GM23338 (cell line): ENCODE measurements at regions not wholly inside any gene's neighbourhood (a gene's known extent, or its start where the extent isn't known, plus 50 kb on each side); places are given as distances from the start of the nearest gene placed in this dataset.

Experiments
- ATAC-seq: fragments of 200-7000 bp; cut with Tn5 transposase; 3 replicates; pipeline ENCODE4 v1.9.1; 2020
- DNase-seq: peaks from one replicate; pipeline ENCODE4 v3.0.0-alpha.2; 2015; ENCODE audit warnings: low spot score
- H2AFZ ChIP-seq: fragments of 200-600 bp; sonication (generic); 2 replicates; pipeline ENCODE4 v1.8.0; 2016; ENCODE audit warnings: antibody characterized with exemption, mild to moderate bottlenecking, moderate library complexity
- H3F3A ChIP-seq: fragments of 200-600 bp; sonication (generic); replicated peaks from 2 replicates; pipeline ENCODE4 v1.8.0; 2017; ENCODE audit warnings: antibody characterized with exemption, mixed run types, low read depth
- H3K27ac ChIP-seq: fragments of 200-600 bp; sonication (generic); 2 replicates; pipeline ENCODE4 v1.6.1; 2016; ENCODE audit warnings: low read depth
- H3K27me3 ChIP-seq: fragments of 200-600 bp; sonication (generic); 2 replicates; pipeline ENCODE4 v1.8.0; 2016; ENCODE audit warnings: mild to moderate bottlenecking, mixed run types, moderate library complexity; ENCODE audit not compliant: insufficient read depth
- H3K36me3 ChIP-seq: fragments of 200-600 bp; sonication (generic); 2 replicates; pipeline ENCODE4 v1.8.0; 2016; ENCODE audit warnings: mild to moderate bottlenecking; ENCODE audit not compliant: insufficient read depth
- H3K4me1 ChIP-seq: fragments of 200-600 bp; sonication (generic); 2 replicates; pipeline ENCODE4 v1.8.0; 2016; ENCODE audit warnings: mild to moderate bottlenecking, moderate library complexity; ENCODE audit not compliant: insufficient read depth
- H3K4me2 ChIP-seq: fragments of 200-600 bp; sonication (generic); 2 replicates; pipeline ENCODE4 v1.7.1; 2017; ENCODE audit warnings: mixed run types
- H3K4me3 ChIP-seq: fragments of 200-600 bp; sonication (generic); 2 replicates; pipeline ENCODE4 v1.6.1; 2016; ENCODE audit warnings: mixed run types
- H3K79me2 ChIP-seq: fragments of 200-600 bp; sonication (generic); replicated peaks from 2 replicates; pipeline ENCODE4 v1.8.0; 2017; ENCODE audit warnings: mild to moderate bottlenecking; ENCODE audit not compliant: insufficient read depth
- H3K9me2 ChIP-seq: fragments of 200-600 bp; sonication (generic); 2 replicates; pipeline ENCODE4 v1.8.0; 2017; ENCODE audit not compliant: insufficient read depth
- H4K20me1 ChIP-seq: fragments of 200-600 bp; sonication (generic); replicated peaks from 2 replicates; pipeline ENCODE4 v1.8.0; 2017; ENCODE audit warnings: mild to moderate bottlenecking; ENCODE audit not compliant: insufficient read depth
- H3K27ac Mint-ChIP-seq: 2 replicates; pipeline ENCODE4 v1.8.0; 2020; ENCODE audit warnings: inconsistent platforms, mild to moderate bottlenecking, moderate library complexity, mixed read lengths
- H3K27me3 Mint-ChIP-seq: 3 replicates; pipeline ENCODE4 v1.8.0; 2022; ENCODE audit warnings: low read depth, mild to moderate bottlenecking, moderate library complexity, mixed read lengths, inconsistent platforms; ENCODE audit not compliant: insufficient read depth, poor library complexity
- H3K36me3 Mint-ChIP-seq: 3 replicates; pipeline ENCODE4 v1.8.0; 2021; ENCODE audit warnings: low read depth, mild to moderate bottlenecking, inconsistent platforms, moderate library complexity, mixed read lengths
- H3K4me1 Mint-ChIP-seq: 3 replicates; pipeline ENCODE4 v1.8.0; 2020; ENCODE audit warnings: mild to moderate bottlenecking, inconsistent platforms, mixed read lengths
- H3K4me3 Mint-ChIP-seq: 3 replicates; pipeline ENCODE4 v1.8.0; 2021; ENCODE audit warnings: moderate library complexity, mild to moderate bottlenecking, inconsistent platforms, mixed read lengths
- H3K9me3 Mint-ChIP-seq: 3 replicates; pipeline ENCODE4 v1.8.0; 2020; ENCODE audit warnings: moderate library complexity, mild to moderate bottlenecking, inconsistent platforms, mixed read lengths
- CTCF ChIP-seq, 2 experiments: fragments of 200-600 bp in 1 of 2; sonication (generic) in 1 of 2; conservative IDR thresholded peaks; 2 replicates each; pipeline versions ENCODE4 v1.5.1 to v1.6.1; 2016 to 2017; ENCODE audit warnings: antibody characterized with exemption in 2 of 2, low read depth in 2 of 2, mild to moderate bottlenecking in 2 of 2, moderate library complexity in 1 of 2
- POLR2AphosphoS5 ChIP-seq: IDR thresholded peaks from 2 replicates; pipeline ENCODE4 v1.6.1; 2016; ENCODE audit warnings: antibody characterized with exemption, low read depth
- ZNF114 ChIP-seq: fragments of 250-450 bp; sonication (Bioruptor Pico); IDR thresholded peaks from 2 replicates; pipeline ENCODE4 v1.5.0; 2020; ENCODE audit warnings: mild to moderate bottlenecking, moderate library complexity
- TF ChIP-seq, protein P1 (sequence below): fragments of 250-450 bp; sonication (Bioruptor Pico); IDR thresholded peaks from 2 replicates; pipeline ENCODE4 v1.5.0; 2020; ENCODE audit warnings: mild to moderate bottlenecking, moderate library complexity

GRCh38 chr5:85017261-85017660, 632.6 kb upstream of the EDIL3 start:
- no peak overlapping the region for H3K4me3 ChIP-seq
- 0 out of 3 replicates have a peak, but pooled peaks cover 3% of the 10 kb centered on the region for H3K9me3 Mint-ChIP-seq
- H2AFZ ChIP-seq, result no peak overlapping the region
- no peaks in the 10 kb centered on the region for H3K4me1 Mint-ChIP-seq
- H3F3A ChIP-seq, result no peaks in the 10 kb centered on the region
- H3K4me3 Mint-ChIP-seq, result no peak overlapping the region
- H3K36me3 Mint-ChIP-seq, result 0 out of 3 replicates have a peak, but pooled peaks cover 3% of the 10 kb centered on the region
- H3K27ac ChIP-seq, result no peak overlapping the region
- no peaks in the 10 kb centered on the region for H3K36me3 ChIP-seq
- no peaks in the 10 kb centered on the region for H3K79me2 ChIP-seq
- TF ChIP-seq POLR2AphosphoS5, result no peak
- no peak for TF ChIP-seq CTCF (conservative IDR thresholded peaks at IDR 0.05; ENCODE audit: low read depth in 2 of 2)
- TF ChIP-seq ZNF114 (CRISPR knock-in tag), result no peak
- TF ChIP-seq, protein P1, sequence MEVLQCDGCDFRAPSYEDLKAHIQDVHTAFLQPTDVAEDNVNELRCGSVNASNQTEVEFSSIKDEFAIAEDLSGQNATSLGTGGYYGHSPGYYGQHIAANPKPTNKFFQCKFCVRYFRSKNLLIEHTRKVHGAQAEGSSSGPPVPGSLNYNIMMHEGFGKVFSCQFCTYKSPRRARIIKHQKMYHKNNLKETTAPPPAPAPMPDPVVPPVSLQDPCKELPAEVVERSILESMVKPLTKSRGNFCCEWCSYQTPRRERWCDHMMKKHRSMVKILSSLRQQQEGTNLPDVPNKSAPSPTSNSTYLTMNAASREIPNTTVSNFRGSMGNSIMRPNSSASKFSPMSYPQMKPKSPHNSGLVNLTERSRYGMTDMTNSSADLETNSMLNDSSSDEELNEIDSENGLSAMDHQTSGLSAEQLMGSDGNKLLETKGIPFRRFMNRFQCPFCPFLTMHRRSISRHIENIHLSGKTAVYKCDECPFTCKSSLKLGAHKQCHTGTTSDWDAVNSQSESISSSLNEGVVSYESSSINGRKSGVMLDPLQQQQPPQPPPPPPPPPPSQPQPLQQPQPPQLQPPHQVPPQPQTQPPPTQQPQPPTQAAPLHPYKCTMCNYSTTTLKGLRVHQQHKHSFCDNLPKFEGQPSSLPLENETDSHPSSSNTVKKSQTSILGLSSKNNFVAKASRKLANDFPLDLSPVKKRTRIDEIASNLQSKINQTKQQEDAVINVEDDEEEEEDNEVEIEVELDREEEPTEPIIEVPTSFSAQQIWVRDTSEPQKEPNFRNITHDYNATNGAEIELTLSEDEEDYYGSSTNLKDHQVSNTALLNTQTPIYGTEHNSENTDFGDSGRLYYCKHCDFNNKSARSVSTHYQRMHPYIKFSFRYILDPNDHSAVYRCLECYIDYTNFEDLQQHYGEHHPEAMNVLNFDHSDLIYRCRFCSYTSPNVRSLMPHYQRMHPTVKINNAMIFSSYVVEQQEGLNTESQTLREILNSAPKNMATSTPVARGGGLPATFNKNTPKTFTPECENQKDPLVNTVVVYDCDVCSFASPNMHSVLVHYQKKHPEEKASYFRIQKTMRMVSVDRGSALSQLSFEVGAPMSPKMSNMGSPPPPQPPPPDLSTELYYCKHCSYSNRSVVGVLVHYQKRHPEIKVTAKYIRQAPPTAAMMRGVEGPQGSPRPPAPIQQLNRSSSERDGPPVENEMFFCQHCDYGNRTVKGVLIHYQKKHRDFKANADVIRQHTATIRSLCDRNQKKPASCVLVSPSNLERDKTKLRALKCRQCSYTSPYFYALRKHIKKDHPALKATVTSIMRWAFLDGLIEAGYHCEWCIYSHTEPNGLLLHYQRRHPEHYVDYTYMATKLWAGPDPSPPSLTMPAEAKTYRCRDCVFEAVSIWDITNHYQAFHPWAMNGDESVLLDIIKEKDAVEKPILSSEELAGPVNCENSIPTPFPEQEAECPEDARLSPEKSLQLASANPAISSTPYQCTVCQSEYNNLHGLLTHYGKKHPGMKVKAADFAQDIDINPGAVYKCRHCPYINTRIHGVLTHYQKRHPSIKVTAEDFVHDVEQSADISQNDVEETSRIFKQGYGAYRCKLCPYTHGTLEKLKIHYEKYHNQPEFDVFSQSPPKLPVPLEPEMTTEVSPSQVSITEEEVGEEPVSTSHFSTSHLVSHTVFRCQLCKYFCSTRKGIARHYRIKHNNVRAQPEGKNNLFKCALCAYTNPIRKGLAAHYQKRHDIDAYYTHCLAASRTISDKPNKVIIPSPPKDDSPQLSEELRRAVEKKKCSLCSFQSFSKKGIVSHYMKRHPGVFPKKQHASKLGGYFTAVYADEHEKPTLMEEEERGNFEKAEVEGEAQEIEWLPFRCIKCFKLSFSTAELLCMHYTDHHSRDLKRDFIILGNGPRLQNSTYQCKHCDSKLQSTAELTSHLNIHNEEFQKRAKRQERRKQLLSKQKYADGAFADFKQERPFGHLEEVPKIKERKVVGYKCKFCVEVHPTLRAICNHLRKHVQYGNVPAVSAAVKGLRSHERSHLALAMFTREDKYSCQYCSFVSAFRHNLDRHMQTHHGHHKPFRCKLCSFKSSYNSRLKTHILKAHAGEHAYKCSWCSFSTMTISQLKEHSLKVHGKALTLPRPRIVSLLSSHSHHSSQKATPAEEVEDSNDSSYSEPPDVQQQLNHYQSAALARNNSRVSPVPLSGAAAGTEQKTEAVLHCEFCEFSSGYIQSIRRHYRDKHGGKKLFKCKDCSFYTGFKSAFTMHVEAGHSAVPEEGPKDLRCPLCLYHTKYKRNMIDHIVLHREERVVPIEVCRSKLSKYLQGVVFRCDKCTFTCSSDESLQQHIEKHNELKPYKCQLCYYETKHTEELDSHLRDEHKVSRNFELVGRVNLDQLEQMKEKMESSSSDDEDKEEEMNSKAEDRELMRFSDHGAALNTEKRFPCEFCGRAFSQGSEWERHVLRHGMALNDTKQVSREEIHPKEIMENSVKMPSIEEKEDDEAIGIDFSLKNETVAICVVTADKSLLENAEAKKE, result no peak
- no peak for DNase-seq
- H3K4me2 ChIP-seq, result no peak overlapping the region
- H3K4me1 ChIP-seq, result no peaks in the 10 kb centered on the region
- no peaks in the 10 kb centered on the region for H3K27me3 ChIP-seq
- no peaks in the 10 kb centered on the region for H4K20me1 ChIP-seq
- H3K9me2 ChIP-seq, result 0 out of 2 replicates have a peak, but pooled peaks cover 4% of the 10 kb centered on the region
- no peak for ATAC-seq
- no peak overlapping the region for H3K27ac Mint-ChIP-seq
- H3K27me3 Mint-ChIP-seq, result no peaks in the 10 kb centered on the region
